SK-MEL-5 (cell line): ENCODE measurements at regions not wholly inside any gene's neighbourhood (a gene's known extent, or its start where the extent isn't known, plus 50 kb on each side); places are given as distances from the start of the nearest gene placed in this dataset.
"Not testable (repeated sequence)": the region's sequence is repeated elsewhere in the genome, so short reads cannot be mapped to it uniquely, and the experiment has no call there.

Source experiments
- DNase-seq: peaks from one replicate; pipeline ENCODE4 v3.0.0-alpha.2; 2016; ENCODE audit warnings: low read depth, low spot score
- in situ Hi-C: cut with HindIII; loops from 2 replicates; pipeline ENCODE4 v1.10.0; 2016; ENCODE audit warnings: low sequenced_read_pairs, high pct_unique_total_duplicates, low pct_unique_long_range_greater_than_20kb
- small RNA-seq, 2 experiments: library from RNA; depleted of rRNA; stranded (forward); fragments of <200 nt; gene quantifications; one replicate each; pipeline ENCODE3, GENCODE V24; 2014

- DNase-seq = no peak
- in situ Hi-C loops = no loop called here
These were observed 95.6 kb upstream of the TOPAZ1 start for GRCh38 chr3:44146073-44146472.

GRCh38 chr3:44159696-44160300 is 81.9 kb upstream of the TOPAZ1 start:
- no peak for DNase-seq
- in situ Hi-C loops = no loop called here

- in situ Hi-C loops = no loop called here
- DNase-seq = no peak
These were observed 80.9 kb upstream of the TOPAZ1 start for GRCh38 chr3:44160818-44161217.

- no peak for DNase-seq
- in situ Hi-C loops = no loop called here
These were observed 69.8 kb upstream of the TOPAZ1 start for GRCh38 chr3:44171891-44172290.

- DNase-seq, in situ Hi-C loops: not testable (repeated sequence)
These were observed 69.0 kb upstream of the TOPAZ1 start for GRCh38 chr3:44172701-44173100.

- no peak for DNase-seq
- in situ Hi-C loops = no loop called here
These were observed 68.4 kb upstream of the TOPAZ1 start for GRCh38 chr3:44173263-44173662.

GRCh38 chr3:44175070-44175469 is 66.6 kb upstream of the TOPAZ1 start:
- no peak for DNase-seq
- in situ Hi-C loops = no loop called here

GRCh38 chr3:44179246-44179645 is 62.4 kb upstream of the TOPAZ1 start:
- no peak for DNase-seq
- in situ Hi-C loops = no loop called here

- in situ Hi-C loops = no loop called here
- no peak for DNase-seq
These were observed 57.2 kb upstream of the TOPAZ1 start for GRCh38 chr3:44184319-44184953.

GRCh38 chr3:44185396-44185915 is 56.2 kb upstream of the TOPAZ1 start:
- in situ Hi-C loops = no loop called here
- no peak for DNase-seq

GRCh38 chr3:44186111-44186672 is 55.5 kb upstream of the TOPAZ1 start:
- DNase-seq = no peak
- in situ Hi-C loops = no loop called here

- no peak for DNase-seq
- in situ Hi-C loops = no loop called here
These were observed 55.0 kb upstream of the TOPAZ1 start for GRCh38 chr3:44186712-44187111.

Small RNAs in the stretch of these regions (small RNA-seq; reads per million reads assigned to genes)
- gene MIR138-1 = 0.04 to 2.6 reads per million in 2 experiments
- gene RNU6-367P = 0 reads per million in 2 experiments
